GF-D8 (cell line): ENCODE measurements at regions not wholly inside any gene's neighbourhood (a gene's known extent, or its start where the extent isn't known, plus 50 kb on each side); places are given as distances from the start of the nearest gene placed in this dataset.

Experiments
- DNase-seq: peaks from one replicate; lab custom pipeline; 2025; lab: John Stamatoyannopoulos, UW

GRCh38 chr7:115127399-115128021, 205.6 kb downstream of the MDFIC start:
- no peak for DNase-seq

- DNase-seq, result no peak
Observed at GRCh38 chr7:115125750-115126149, 203.9 kb downstream of the MDFIC start.

- no peak for DNase-seq
Observed at GRCh38 chr7:115125312-115125711, 203.4 kb downstream of the MDFIC start.

GRCh38 chr7:115124409-115124939, 202.6 kb downstream of the MDFIC start:
- no peak for DNase-seq

GRCh38 chr7:115123441-115123840, 201.5 kb downstream of the MDFIC start:
- DNase-seq, result no peak

- no peak for DNase-seq
Observed at GRCh38 chr7:115122388-115122787, 200.5 kb downstream of the MDFIC start.

- DNase-seq, result no peak
Observed at GRCh38 chr7:115117748-115118147, 195.9 kb downstream of the MDFIC start.

- no peak for DNase-seq
Observed at GRCh38 chr7:115116773-115117715, 195.2 kb downstream of the MDFIC start.

- no peak for DNase-seq
Observed at GRCh38 chr7:115113776-115114175, 191.9 kb downstream of the MDFIC start.

GRCh38 chr7:115113131-115113530, 191.2 kb downstream of the MDFIC start:
- DNase-seq, result no peak

GRCh38 chr7:115110523-115110922, 188.6 kb downstream of the MDFIC start:
- DNase-seq, result no peak

GRCh38 chr7:115106316-115106715, 184.4 kb downstream of the MDFIC start:
- no peak for DNase-seq

GRCh38 chr7:115102738-115103137, 180.8 kb downstream of the MDFIC start:
- DNase-seq, result no peak

GRCh38 chr7:115101199-115101598, 179.3 kb downstream of the MDFIC start:
- DNase-seq, result no peak

- no peak for DNase-seq
Observed at GRCh38 chr7:115099906-115100305, 178.0 kb downstream of the MDFIC start.

- DNase-seq, result no peak
Observed at GRCh38 chr7:115097175-115097671, 175.3 kb downstream of the MDFIC start.

GRCh38 chr7:115096262-115096661, 174.4 kb downstream of the MDFIC start:
- no peak for DNase-seq

GRCh38 chr7:115094163-115094562, 172.3 kb downstream of the MDFIC start:
- DNase-seq, result no peak

- no peak for DNase-seq
Observed at GRCh38 chr7:115088893-115089292, 167.0 kb downstream of the MDFIC start.

- no peak for DNase-seq
Observed at GRCh38 chr7:115087437-115087836, 165.5 kb downstream of the MDFIC start.

GRCh38 chr7:115086146-115086841, 164.4 kb downstream of the MDFIC start:
- DNase-seq, result no peak

- no peak for DNase-seq
Observed at GRCh38 chr7:115085421-115085820, 163.5 kb downstream of the MDFIC start.
